Activated CD8-positive, alpha-beta T cell treated with anti-CD3 and anti-CD28 coated beads for 36 hours (primary cell): ENCODE measurements at regions not wholly inside any gene's neighbourhood (a gene's known extent, or its start where the extent isn't known, plus 50 kb on each side); places are given as distances from the start of the nearest gene placed in this dataset.
"Not testable (repeated sequence)": the region's sequence is repeated elsewhere in the genome, so short reads cannot be mapped to it uniquely, and the experiment has no call there.

Source experiments
- ATAC-seq: fragments of 200-7000 bp; cut with Tn5 transposase; one replicate; pipeline ENCODE4 v1.10.0; 2021; ENCODE audit warnings: mild to moderate bottlenecking, moderate library complexity
- CTCF ChIA-PET: fragments of 350-600 bp; sonication (Branson Sonifier 250); formaldehyde crosslinking; loops from one replicate; lab custom pipeline; 2021; ENCODE audit warnings: antibody characterized with exemption; lab: Charles Lee
- POLR2A ChIA-PET: fragments of 350-600 bp; sonication (Branson Sonifier 250); formaldehyde crosslinking; loops from one replicate; lab custom pipeline; 2021; ENCODE audit warnings: antibody characterized with exemption; lab: Charles Lee
- DNase-seq: peaks from one replicate; pipeline ENCODE4 v3.0.0-alpha.2; 2020
- H3K27ac Mint-ChIP-seq: one replicate; pipeline ENCODE4 v1.8.0; 2021; ENCODE audit warnings: mild to moderate bottlenecking, mixed read lengths
- H3K27me3 Mint-ChIP-seq: one replicate; pipeline ENCODE4 v1.8.0; 2021; ENCODE audit warnings: mixed read lengths
- H3K36me3 Mint-ChIP-seq: one replicate; pipeline ENCODE4 v1.8.0; 2021; ENCODE audit warnings: low read depth, mixed read lengths
- H3K4me1 Mint-ChIP-seq: one replicate; pipeline ENCODE4 v1.8.0; 2021; ENCODE audit warnings: low read depth, mixed read lengths
- H3K4me3 Mint-ChIP-seq: one replicate; pipeline ENCODE4 v1.8.0; 2021; ENCODE audit warnings: mild to moderate bottlenecking, moderate library complexity, mixed read lengths
- H3K9me3 Mint-ChIP-seq: one replicate; pipeline ENCODE4 v1.8.0; 2021; ENCODE audit warnings: mixed read lengths
- CTCF ChIP-seq: fragments of 200-600 bp; IDR thresholded peaks from one replicate; pipeline ENCODE4 v1.8.0; 2022; ENCODE audit warnings: antibody characterized with exemption, mild to moderate bottlenecking
- intact Hi-C: fragments of 100-400 bp; cut with micrococcal nuclease; formaldehyde crosslinking; loops from one replicate; pipeline ENCODE4 v1.10.0; 2022

- Mint-ChIP-seq H3K9me3 (no peaks in the 10 kb centered on the region), H3K4me1 (no peaks in the 10 kb centered on the region), H3K36me3 (no peaks in the 10 kb centered on the region), H3K4me3 (no peak overlapping the region), H3K27me3 (no peaks in the 10 kb centered on the region), H3K27ac (no peak overlapping the region)
- CTCF ChIA-PET = no interaction called here
- POLR2A ChIA-PET = no interaction called here
- no peak for TF ChIP-seq CTCF
- DNase-seq (no peak), ATAC-seq (no peak)
- intact Hi-C loops = no loop called here
Observed at GRCh38 chr5:21397693-21398092, 1409.7 kb upstream of the CDH18 start.

- H3K27ac Mint-ChIP-seq = no peak overlapping the region
- H3K4me3 Mint-ChIP-seq = no peak overlapping the region
- DNase-seq = no peak
- H3K9me3 Mint-ChIP-seq = no peaks in the 10 kb centered on the region
- ATAC-seq = no peak
- H3K27me3 Mint-ChIP-seq = no peaks in the 10 kb centered on the region
- ChIA-PET POLR2A (no interaction called here), CTCF (no interaction called here)
- H3K36me3 Mint-ChIP-seq = no peaks in the 10 kb centered on the region
- no peaks in the 10 kb centered on the region for H3K4me1 Mint-ChIP-seq
- intact Hi-C loops = no loop called here
- TF ChIP-seq CTCF = no peak
Observed at GRCh38 chr5:21391506-21391905, 1403.5 kb upstream of the CDH18 start.

GRCh38 chr5:21360754-21361153 lies 1372.8 kb upstream of the CDH18 start:
- CTCF ChIA-PET, POLR2A ChIA-PET, H3K36me3 Mint-ChIP-seq, H3K4me1 Mint-ChIP-seq, H3K9me3 Mint-ChIP-seq, intact Hi-C loops, H3K4me3 Mint-ChIP-seq, H3K27ac Mint-ChIP-seq, ATAC-seq, H3K27me3 Mint-ChIP-seq, DNase-seq: not testable (repeated sequence)

GRCh38 chr5:21341948-21342261 lies 1353.9 kb upstream of the CDH18 start:
- intact Hi-C loops, CTCF ChIA-PET, H3K36me3 Mint-ChIP-seq, H3K4me1 Mint-ChIP-seq, ATAC-seq, H3K27ac Mint-ChIP-seq, H3K27me3 Mint-ChIP-seq, H3K9me3 Mint-ChIP-seq, POLR2A ChIA-PET: not testable (repeated sequence)
- peak overlapping the region; percentile 12 for H3K4me3 Mint-ChIP-seq
- peak; percentile 2 for DNase-seq

GRCh38 chr5:21341203-21341947 lies 1353.4 kb upstream of the CDH18 start:
- CTCF ChIA-PET, H3K27me3 Mint-ChIP-seq, DNase-seq, H3K4me1 Mint-ChIP-seq, ATAC-seq, H3K36me3 Mint-ChIP-seq, POLR2A ChIA-PET, H3K27ac Mint-ChIP-seq, H3K9me3 Mint-ChIP-seq, intact Hi-C loops: not testable (repeated sequence)
- H3K4me3 Mint-ChIP-seq = peak overlapping the region; percentile 12

- H3K36me3 Mint-ChIP-seq, POLR2A ChIA-PET, CTCF ChIA-PET, H3K27ac Mint-ChIP-seq, intact Hi-C loops, H3K9me3 Mint-ChIP-seq, H3K4me3 Mint-ChIP-seq, DNase-seq, H3K27me3 Mint-ChIP-seq, ATAC-seq, H3K4me1 Mint-ChIP-seq: not testable (repeated sequence)
Observed at GRCh38 chr5:21340233-21340632, 1352.2 kb upstream of the CDH18 start.

- H3K36me3 Mint-ChIP-seq, ATAC-seq, POLR2A ChIA-PET, DNase-seq, H3K9me3 Mint-ChIP-seq, intact Hi-C loops, H3K4me3 Mint-ChIP-seq, H3K4me1 Mint-ChIP-seq, CTCF ChIA-PET, H3K27ac Mint-ChIP-seq, H3K27me3 Mint-ChIP-seq: not testable (repeated sequence)
Observed at GRCh38 chr5:21336478-21336877, 1348.5 kb upstream of the CDH18 start.

- H3K9me3 Mint-ChIP-seq, H3K36me3 Mint-ChIP-seq, POLR2A ChIA-PET, H3K4me1 Mint-ChIP-seq, DNase-seq, intact Hi-C loops, H3K27ac Mint-ChIP-seq, H3K4me3 Mint-ChIP-seq, H3K27me3 Mint-ChIP-seq, ATAC-seq, CTCF ChIA-PET: not testable (repeated sequence)
Observed at GRCh38 chr5:21315376-21315775, 1327.4 kb upstream of the CDH18 start.

- H3K27me3 Mint-ChIP-seq, DNase-seq, H3K36me3 Mint-ChIP-seq, H3K27ac Mint-ChIP-seq, CTCF ChIA-PET, ATAC-seq, H3K4me1 Mint-ChIP-seq, POLR2A ChIA-PET, H3K4me3 Mint-ChIP-seq, intact Hi-C loops, H3K9me3 Mint-ChIP-seq: not testable (repeated sequence)
Observed at GRCh38 chr5:21301205-21301604, 1313.2 kb upstream of the CDH18 start.

GRCh38 chr5:21274361-21274760 lies 1286.4 kb upstream of the CDH18 start:
- H3K36me3 Mint-ChIP-seq, CTCF ChIA-PET, intact Hi-C loops, ATAC-seq, DNase-seq, H3K27ac Mint-ChIP-seq, POLR2A ChIA-PET, H3K27me3 Mint-ChIP-seq, H3K4me3 Mint-ChIP-seq, H3K4me1 Mint-ChIP-seq, H3K9me3 Mint-ChIP-seq: not testable (repeated sequence)
